Fibroblast of lung (primary cell): ENCODE measurements at regions not wholly inside any gene's neighbourhood (a gene's known extent, or its start where the extent isn't known, plus 50 kb on each side); places are given as distances from the start of the nearest gene placed in this dataset.

ENCODE experiments used
- DNase-seq, 2 donors: peaks; one replicate each; pipeline versions ENCODE4 v3.0.0 to v3.0.0-alpha.2; 2010; ENCODE audit warnings: low read depth in 2 of 2
- H2AFZ ChIP-seq: 2 replicates; pipeline ENCODE4 v1.5.1; 2012; ENCODE audit warnings: low read length, control low read depth, inconsistent platforms
- H3K27ac ChIP-seq: 2 replicates; pipeline ENCODE4 v1.5.1; 2011; ENCODE audit warnings: low read length, control low read depth; ENCODE audit not compliant: insufficient read depth
- H3K27me3 ChIP-seq: 2 replicates; pipeline ENCODE4 v1.5.1; 2011; ENCODE audit warnings: mild to moderate bottlenecking, low read length; ENCODE audit not compliant: control insufficient read depth, insufficient read depth
- H3K36me3 ChIP-seq: 2 replicates; pipeline ENCODE4 v1.5.1; 2011; ENCODE audit warnings: low read length; ENCODE audit not compliant: control insufficient read depth, insufficient read depth
- H3K4me1 ChIP-seq: 2 replicates; pipeline ENCODE4 v1.5.1; 2011; ENCODE audit warnings: low read length; ENCODE audit not compliant: control insufficient read depth, insufficient read depth; ENCODE audit errors: extremely low read depth
- H3K4me2 ChIP-seq: 2 replicates; pipeline ENCODE4 v1.5.1; 2011; ENCODE audit warnings: low read length, control low read depth; ENCODE audit not compliant: insufficient read depth; ENCODE audit errors: extremely low read depth
- H3K4me3 ChIP-seq, 4 experiments: fragments of 200-600 bp in 1 of 4; sonication (generic) in 1 of 4; replicated peaks in 1 of 4; 2 replicates each; pipeline ENCODE4 v1.5.1; 2011 to 2016; ENCODE audit warnings: low read length in 4 of 4, low read depth in 3 of 4, mild to moderate bottlenecking in 3 of 4, control low read depth in 2 of 4, inconsistent platforms in 1 of 4, mixed read lengths in 1 of 4; ENCODE audit not compliant: insufficient read depth in 1 of 4; ENCODE audit errors: control extremely low read depth in 1 of 4
- H3K79me2 ChIP-seq: 2 replicates; pipeline ENCODE4 v1.5.1; 2012; ENCODE audit warnings: mild to moderate bottlenecking, low read length, inconsistent platforms; ENCODE audit not compliant: control insufficient read depth, insufficient read depth
- H3K9ac ChIP-seq: 2 replicates; pipeline ENCODE4 v1.5.1; 2011; ENCODE audit warnings: mild to moderate bottlenecking, low read length, control low read depth; ENCODE audit not compliant: insufficient read depth
- H3K9me3 ChIP-seq: 2 replicates; pipeline ENCODE4 v1.5.1; 2012; ENCODE audit warnings: low read depth, low read length; ENCODE audit not compliant: control insufficient read depth, insufficient read depth
- H4K20me1 ChIP-seq: 2 replicates; pipeline ENCODE4 v1.5.1; 2011; ENCODE audit warnings: low read length; ENCODE audit not compliant: control insufficient read depth, insufficient read depth; ENCODE audit errors: extremely low read depth
- CTCF ChIP-seq, 2 donors: IDR thresholded peaks in 1 of 2; conservative IDR thresholded peaks in 1 of 2; 1 replicate in 1 of 2; 2 replicates in 1 of 2; pipeline ENCODE4 v1.5.1; 2011 to 2012; ENCODE audit warnings: low read length in 2 of 2, control low read depth in 1 of 2, inconsistent platforms in 1 of 2, low read depth in 1 of 2, mild to moderate bottlenecking in 1 of 2
- EZH2 ChIP-seq: IDR thresholded peaks from 2 replicates; pipeline ENCODE4 v1.5.1; 2012; ENCODE audit warnings: low read length, control low read depth, mild to moderate bottlenecking; ENCODE audit errors: missing control alignments

- DNase-seq = peak in 1 of 2 donors; percentile 32
- Histone ChIP-seq H3K4me3 (no peak overlapping the region), H3K4me1 (no peaks in the 10 kb centered on the region), H3K36me3 (no peaks in the 10 kb centered on the region), H3K4me2 (no peak overlapping the region), H3K79me2 (no peaks in the 10 kb centered on the region), H3K9me3 (no peaks in the 10 kb centered on the region), H4K20me1 (no peaks in the 10 kb centered on the region), H3K27me3 (no peaks in the 10 kb centered on the region), H3K9ac (no peak overlapping the region), H3K27ac (no peak overlapping the region), H2AFZ (no peak overlapping the region)
- TF ChIP-seq CTCF (conservative IDR thresholded peaks at IDR 0.05 in 1 of 2, IDR thresholded peaks at IDR 0.05 in 1 of 2; ENCODE audit: low read depth in 1 of 2, low read length in 2 of 2) (no peak), EZH2 (no peak)
Observed at GRCh38 chr4:100797791-100798190, 280.0 kb upstream of the EMCN start.

- Histone ChIP-seq H3K27ac (no peak overlapping the region), H3K4me1 (no peaks in the 10 kb centered on the region), H3K4me3 (no peak overlapping the region), H2AFZ (no peak overlapping the region), H3K9ac (no peak overlapping the region), H3K79me2 (no peaks in the 10 kb centered on the region), H3K4me2 (no peak overlapping the region), H4K20me1 (no peaks in the 10 kb centered on the region), H3K36me3 (no peaks in the 10 kb centered on the region), H3K27me3 (no peaks in the 10 kb centered on the region), H3K9me3 (no peaks in the 10 kb centered on the region)
- TF ChIP-seq CTCF (conservative IDR thresholded peaks at IDR 0.05 in 1 of 2, IDR thresholded peaks at IDR 0.05 in 1 of 2; ENCODE audit: low read depth in 1 of 2, low read length in 2 of 2) = no peak
- no peak for TF ChIP-seq EZH2
- DNase-seq = no peak
Observed at GRCh38 chr4:100797356-100797755, 279.5 kb upstream of the EMCN start.

GRCh38 chr4:100796332-100796731 lies 278.5 kb upstream of the EMCN start:
- no peaks in the 10 kb centered on the region for H3K27me3 ChIP-seq
- no peak for TF ChIP-seq CTCF (conservative IDR thresholded peaks at IDR 0.05 in 1 of 2, IDR thresholded peaks at IDR 0.05 in 1 of 2; ENCODE audit: low read depth in 1 of 2, low read length in 2 of 2)
- TF ChIP-seq EZH2 = no peak
- no peaks in the 10 kb centered on the region for H3K36me3 ChIP-seq
- no peak overlapping the region for H3K9ac ChIP-seq
- no peaks in the 10 kb centered on the region for H3K9me3 ChIP-seq
- H3K79me2 ChIP-seq = no peaks in the 10 kb centered on the region
- no peak overlapping the region for H3K4me3 ChIP-seq
- H3K27ac ChIP-seq = no peak overlapping the region
- no peak for DNase-seq
- H3K4me2 ChIP-seq = no peak overlapping the region
- H4K20me1 ChIP-seq = no peaks in the 10 kb centered on the region
- no peak overlapping the region for H2AFZ ChIP-seq
- H3K4me1 ChIP-seq = no peaks in the 10 kb centered on the region
